HS-5 (cell line): ENCODE measurements at regions not wholly inside any gene's neighbourhood (a gene's known extent, or its start where the extent isn't known, plus 50 kb on each side); places are given as distances from the start of the nearest gene placed in this dataset.
"Not testable (repeated sequence)": the region's sequence is repeated elsewhere in the genome, so short reads cannot be mapped to it uniquely, and the experiment has no call there.

Experiments
- DNase-seq: peaks from one replicate; pipeline ENCODE4 v3.0.0-alpha.2; 2012; ENCODE audit warnings: low read depth

DNA sequence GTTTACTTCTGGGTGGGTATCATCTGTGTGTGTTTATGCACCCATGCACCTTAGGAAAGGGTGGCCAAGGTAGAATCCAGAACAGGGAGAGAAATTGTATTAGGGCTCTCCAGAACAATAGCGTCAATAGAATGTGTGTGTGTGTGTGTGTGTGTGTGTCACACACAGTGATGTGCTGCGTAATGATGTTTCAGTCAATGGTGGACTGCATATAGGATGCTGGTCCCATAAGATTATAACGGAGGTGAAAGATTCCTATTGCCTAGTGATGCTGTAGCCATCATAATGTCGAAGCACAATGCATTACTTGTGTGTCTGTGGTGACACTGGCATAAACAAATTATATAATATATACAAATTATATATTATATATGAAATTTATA lies 69.3 kb upstream of the PRR23C start:
- no peak for DNase-seq

DNA sequence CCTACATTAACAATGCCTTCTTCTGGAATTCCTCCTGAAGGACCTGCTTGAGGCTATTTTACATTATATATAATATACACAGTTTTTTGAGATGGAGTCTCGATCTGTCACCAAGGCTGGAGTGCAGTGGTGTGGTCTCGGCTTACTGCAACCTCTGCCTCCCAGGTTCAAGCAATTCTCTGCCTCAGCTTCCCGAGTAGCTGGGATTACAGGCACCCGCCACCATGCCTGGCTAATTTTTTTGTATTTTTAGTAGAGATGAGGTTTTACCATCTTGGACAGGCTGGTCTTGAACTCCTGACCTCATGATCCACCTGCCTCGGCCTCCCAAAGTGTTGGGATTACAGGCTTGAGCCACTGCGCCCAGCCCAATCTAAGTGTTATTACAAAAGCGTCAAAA lies 71.9 kb upstream of the PRR23C start:
- not testable (repeated sequence) for DNase-seq

DNA sequence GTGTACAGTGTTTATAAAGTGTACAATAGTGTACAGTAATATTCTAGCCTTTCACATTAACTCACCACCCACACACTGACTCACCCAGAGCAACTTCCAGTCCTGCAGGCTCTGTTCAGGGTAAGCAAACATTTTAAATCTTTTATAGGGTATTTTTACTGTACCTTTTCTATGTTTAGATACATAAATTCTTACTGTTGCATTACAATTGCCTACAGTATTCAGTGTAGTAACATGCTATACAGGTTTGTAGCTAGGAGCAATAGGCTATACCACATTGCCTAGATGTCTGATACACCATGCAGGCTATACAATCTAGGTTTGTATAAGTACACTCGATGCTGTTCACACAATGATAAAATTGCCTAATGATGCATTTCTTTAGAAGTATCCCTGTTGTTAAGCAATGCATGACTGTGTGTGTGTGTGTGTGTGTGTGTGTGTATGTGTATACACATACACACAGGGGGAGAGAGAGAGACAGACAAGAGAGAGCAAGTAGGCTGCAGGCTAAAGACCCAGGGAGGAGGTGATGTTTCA lies 72.5 kb upstream of the PRR23C start:
- no peak for DNase-seq

DNA sequence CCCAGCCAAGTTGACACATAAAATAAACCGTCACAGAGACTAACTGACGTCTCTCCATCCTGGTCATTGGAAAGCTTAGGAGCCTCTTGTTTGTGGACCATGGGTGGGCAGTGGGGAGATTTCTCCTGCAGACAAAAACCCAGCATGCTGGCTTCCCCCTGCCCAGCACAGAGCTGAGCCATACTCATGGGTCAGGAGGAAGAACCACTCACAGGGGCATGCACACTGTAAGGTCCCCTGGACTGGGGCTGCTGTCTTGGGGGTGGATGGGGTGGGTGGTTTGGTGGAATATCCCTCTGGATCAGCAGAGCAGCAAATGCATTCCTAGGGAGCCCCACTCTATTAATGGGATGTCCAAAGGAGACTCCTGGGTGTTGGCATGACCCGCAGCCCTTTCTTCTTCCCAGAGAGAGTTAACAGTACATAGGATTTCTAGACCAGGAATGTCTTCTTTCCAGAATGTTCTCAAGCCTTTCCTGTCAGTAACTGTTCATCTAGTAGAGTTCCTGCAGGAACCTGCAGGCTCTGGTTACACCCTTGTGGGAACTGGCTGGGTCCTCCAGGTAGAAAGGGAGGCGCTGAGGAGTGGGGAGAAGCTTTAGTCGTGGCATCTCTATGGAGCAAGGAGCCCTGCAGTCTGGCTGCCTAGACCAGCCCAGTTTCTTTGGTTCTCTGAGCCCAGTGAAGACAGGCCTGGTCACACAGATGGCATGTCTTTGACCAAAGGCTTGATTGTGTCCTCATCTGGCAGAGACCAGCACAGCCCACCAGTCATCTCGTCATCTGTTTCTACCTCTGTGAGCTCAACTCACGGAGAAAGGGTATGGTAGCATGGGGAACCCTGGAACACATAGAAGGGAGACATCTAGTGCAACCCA lies 73.4 kb upstream of the PRR23C start:
- no peak for DNase-seq

DNA sequence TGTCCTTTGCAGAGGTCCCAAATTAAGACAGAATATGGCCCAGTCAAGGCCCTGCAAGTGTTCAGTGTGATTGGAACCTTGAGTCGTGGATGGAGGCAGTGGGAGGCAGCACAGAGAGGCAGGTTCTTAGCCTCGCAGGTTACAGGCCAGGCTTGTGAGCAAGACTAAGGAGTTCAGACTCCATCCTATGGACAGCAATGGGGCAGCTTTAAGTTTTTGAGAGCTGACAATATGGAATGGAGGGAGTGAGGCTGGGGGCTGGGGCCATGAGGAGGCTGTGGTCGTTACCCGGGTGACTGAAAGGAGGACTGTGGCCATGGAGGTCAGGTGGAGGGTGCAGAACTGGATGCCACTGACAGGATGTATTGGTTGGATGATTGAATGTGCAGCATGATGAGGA lies 74.1 kb upstream of the PRR23C start:
- no peak for DNase-seq

DNA sequence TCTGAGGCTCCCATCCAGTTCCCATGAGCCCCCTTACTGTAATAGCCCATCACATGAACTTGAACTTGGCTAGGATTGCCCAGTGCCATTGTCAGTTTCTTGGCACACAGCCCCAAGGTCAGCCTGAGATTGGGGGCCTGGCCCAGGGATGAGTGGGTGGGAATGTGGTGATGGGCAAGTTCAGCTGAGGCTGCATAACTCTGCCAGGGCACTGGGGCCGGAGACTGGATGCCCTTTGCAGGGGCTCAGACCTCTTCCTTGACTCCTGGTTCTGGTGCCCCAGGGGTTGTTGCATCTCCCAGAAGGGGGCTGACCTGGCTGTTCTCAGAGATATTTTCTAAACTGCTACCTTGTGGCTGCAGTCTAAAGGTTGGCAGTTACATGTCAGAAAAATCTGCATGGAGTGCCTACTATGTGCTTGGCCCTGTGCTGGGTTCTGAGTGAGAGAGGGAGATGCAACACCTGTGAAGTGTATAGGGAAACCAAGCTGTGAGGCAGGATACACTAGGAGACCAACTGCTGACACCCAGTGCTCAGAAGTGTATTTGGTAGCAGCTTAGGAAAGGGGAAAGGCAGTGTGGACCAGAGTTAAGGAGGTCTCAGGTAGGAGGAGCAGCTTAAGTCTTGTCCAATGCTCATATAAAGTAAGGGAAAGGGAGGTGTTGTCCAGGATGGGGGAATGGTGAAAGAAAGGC lies 74.8 kb upstream of the PRR23C start:
- no peak for DNase-seq

DNA sequence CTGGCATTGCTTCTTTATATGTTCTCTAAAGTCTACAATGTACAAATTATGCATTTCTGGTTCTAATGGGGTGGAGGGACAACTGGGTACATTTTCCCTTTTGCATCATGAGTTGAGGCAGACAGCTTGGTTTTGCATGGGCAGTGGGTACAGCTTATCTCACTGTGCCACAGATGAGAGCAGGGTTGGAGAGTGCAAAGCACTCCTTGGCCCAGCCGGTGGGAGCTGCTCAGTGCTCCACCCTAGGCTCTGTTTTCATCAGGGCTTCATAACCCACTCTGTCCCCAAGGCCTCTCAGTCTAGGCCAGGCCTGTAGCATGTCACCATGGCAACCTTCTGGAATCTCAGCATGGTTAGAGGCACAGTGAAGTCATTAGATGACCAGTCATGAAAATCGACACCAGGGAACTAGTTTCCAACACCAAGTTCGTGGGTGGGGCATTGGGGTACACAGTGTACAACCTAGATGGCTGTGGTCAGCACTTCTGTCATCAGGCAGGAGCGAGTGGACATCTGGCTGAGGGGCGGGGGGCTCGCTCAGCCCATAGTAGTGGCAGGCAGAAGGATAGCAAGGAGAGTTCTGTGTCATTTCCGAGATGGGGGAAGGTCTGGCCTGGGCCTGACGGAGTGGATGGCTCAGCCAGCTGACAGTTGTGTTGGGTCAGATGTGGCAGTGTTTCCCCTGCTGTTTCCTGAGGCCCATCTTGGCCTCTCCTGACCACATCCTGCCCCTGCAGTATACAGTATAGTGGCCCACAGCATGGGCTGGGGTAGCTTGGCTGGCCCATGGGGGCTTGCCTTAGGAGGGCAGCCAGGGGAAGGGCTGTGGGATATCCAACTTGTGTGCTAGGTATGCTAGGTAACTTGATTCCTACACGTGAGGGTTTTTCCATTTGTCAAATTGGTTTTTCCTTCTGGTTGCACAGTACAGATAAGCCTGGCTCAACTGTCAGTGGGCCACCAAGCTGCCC lies 75.7 kb upstream of the PRR23C start:
- no peak for DNase-seq

DNA sequence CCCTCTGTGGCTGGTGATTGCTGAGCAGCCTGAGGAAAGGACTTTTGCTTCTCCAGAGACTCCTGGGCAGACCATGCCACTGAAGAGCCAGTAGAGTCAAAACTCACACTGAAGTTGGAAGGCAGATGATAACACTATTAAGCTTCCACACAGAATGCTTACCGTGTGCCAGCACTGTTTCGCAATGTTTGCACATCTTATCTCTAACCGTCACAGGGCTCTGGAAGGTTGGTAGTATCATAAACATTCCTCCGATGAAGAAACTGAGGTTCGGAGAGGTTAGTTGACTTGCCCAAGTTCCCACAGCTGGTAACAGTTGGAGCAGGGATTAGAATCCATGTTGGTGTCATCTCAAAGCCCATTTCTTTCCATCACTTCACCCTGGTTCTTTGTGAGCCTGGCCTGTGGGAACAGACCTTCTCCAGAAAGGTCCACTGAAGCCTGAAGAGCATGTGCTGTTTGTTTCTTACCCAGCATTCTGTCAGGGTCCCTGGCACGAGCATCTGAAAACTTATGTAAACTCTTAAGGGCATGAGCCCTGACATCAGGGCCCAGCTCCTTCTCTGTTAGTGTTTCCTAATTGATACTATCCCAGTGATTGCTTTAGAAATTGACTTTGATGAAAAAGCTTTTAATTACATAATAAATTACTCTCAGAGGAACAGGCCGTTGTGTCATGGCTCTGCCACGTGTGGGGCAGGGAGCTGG lies 77.0 kb upstream of the PRR23C start:
- no peak for DNase-seq

DNA sequence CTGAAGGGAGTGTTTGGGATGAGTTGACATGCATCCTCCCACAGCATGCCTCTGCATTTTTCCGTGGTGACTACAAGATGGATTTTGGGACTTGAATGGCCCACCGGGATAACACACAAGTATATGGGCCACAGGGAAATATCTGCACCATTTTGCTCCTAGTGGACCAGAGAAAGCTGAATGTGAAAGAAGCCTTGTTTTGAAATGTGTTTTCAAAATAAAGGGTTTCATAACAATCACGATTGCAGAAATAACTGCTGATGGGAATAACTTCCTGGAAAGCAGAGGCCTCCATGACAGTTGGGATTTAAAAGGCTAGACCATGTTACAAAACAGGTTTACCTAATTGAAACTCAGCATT lies 77.5 kb upstream of the PRR23C start:
- peak; percentile 29 for DNase-seq

DNA sequence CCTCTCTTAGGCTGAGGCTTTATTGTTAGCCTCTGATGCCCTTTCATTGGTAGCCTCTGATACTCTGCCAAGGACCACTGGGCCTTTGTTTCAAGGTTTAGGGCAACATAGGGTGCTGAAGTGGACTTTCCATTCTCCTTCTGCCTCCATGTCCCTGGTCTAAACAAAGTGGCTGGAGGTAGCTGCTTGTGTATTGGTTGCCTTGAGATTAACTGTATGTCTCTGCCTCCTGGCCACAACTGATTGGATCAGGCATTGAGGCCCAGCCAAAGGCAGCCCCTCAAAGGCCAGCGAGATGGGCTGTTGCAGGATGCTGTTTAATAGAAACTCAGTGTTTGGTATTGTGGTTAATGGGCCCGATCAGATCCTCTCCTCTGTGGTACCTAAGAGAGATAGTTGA lies 77.9 kb upstream of the PRR23C start:
- DNase-seq, result no peak

DNA sequence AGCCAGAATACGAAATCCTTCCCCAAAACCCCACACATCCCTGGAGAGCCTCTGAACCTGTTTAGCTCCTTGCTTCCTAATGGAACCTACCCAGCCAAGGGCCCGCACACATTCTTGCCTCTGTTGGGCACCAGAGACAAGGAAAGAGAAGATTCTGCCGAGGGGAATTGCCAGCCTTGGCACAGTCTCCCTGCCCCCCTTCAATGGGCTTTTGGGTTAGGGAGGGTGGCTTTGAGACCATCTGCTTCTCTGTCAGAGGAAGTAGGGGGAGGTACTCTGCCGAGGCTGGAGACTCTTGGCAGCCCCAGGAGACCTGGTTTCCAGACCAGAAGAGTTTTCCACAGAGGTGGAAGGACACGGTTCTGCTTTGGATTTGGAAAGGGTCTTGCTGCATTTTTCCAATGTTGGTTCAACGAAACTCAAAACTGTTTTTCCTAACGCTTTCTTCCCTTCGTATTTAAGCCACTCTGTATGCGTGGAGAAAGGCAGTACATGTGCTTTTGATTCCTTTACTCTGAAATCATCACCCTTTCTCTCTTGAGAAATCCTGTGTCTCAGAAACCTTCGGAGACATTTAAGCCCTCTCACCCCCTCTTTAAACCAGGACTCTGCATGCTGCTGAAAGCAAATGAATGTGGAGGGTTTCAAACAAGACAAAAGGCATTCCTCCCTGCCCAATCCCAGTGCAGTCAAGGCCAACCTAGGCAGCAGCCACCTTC lies 78.8 kb upstream of the PRR23C start:
- no peak for DNase-seq

DNA sequence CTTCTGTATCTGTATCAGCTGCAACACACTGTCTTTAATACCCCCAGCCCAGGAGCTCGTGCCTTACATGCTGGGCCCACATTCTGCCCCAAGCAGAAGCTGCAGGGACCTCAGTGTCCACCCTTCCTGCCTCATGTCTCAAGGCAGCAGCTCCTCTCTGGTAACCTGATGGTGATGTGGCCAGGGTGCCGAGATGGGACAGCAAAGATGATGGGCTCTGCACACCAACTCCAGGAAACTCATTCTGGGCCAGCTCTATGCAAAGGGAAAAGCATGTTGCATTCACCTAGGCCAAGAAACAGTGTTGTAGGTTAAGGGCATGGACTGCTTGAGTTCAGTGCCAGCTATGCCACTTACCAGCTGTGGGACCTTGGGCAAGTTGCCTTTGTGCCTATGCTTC lies 79.5 kb upstream of the PRR23C start:
- no peak for DNase-seq

DNA sequence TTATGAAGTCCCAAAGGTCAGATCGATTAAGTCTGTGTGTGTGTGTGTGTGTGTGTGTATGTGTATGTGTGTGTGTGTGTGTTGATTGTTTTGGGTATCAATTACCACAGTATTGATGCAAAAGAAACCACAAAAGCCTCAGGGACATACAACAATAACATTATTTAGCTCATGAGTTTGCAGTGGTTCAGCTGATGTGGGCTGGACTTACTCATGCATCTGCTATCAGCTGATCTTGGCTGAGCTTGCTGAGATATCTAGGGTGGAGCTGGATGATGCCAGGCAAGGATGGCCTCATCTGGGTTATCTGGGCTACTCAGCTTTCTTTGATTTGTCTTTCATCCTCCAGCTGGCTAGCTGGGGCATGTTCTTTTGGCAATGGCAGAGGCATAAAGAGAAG lies 82.4 kb upstream of the PRR23C start:
- DNase-seq, result no peak

DNA sequence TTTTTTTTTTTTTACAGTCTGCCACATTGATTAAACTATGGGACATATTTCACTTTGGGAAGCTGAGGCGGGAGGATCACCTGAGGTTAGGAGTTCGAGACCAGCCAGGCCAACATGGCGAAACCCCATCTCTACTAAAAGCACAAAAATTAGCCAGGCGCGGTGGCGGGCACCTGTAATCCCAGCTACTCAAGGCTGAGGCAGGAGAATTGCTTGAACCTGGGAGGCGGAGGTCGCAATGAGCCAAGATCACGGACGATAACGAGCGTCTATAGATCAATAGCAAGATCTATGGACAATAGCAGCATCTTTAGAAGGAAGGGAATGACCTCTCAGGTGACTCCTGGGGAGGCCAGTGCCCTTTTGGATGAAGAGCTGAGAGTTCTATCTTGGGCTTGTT lies 82.9 kb upstream of the PRR23C start:
- DNase-seq, result not testable (repeated sequence)

DNA sequence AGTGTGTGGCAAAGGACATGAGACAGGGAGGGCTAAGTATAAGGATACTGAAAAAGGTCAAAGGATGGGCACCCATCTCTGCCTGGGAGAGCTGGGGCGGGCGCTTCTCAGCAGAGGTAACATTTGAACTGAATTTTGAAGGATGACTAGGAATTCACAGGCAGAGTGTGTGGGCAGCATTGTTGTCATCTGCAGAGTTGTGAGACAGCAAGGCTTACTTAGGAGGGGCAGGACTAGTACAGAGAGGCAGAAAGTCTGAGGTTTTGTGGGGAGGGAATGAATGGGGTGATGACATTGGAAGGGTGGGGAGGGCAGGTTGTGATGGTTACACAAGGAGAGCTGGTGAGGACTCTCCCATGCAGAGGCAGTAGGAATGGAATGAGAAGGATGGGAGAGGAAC lies 84.1 kb upstream of the PRR23C start:
- no peak for DNase-seq

DNA sequence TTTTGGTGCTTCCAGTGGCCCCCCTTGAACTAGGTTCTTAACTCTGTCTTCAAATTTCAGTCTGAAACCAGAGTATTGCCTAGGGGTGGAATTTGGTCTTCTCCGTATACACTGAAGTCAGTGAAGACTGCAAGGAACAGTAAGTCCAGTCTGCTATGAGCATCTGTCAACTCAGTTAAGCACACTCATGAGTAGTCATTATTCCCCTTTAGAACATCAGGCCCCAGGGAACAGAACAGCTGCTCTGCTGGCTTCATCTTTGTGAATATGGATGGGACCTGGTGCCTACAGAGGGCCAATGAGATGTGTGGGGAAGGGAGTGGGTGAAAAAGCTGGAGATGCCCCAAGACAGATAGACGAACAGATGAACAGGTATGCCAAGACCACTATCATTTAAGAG lies 85.2 kb upstream of the PRR23C start:
- DNase-seq, result no peak

DNA sequence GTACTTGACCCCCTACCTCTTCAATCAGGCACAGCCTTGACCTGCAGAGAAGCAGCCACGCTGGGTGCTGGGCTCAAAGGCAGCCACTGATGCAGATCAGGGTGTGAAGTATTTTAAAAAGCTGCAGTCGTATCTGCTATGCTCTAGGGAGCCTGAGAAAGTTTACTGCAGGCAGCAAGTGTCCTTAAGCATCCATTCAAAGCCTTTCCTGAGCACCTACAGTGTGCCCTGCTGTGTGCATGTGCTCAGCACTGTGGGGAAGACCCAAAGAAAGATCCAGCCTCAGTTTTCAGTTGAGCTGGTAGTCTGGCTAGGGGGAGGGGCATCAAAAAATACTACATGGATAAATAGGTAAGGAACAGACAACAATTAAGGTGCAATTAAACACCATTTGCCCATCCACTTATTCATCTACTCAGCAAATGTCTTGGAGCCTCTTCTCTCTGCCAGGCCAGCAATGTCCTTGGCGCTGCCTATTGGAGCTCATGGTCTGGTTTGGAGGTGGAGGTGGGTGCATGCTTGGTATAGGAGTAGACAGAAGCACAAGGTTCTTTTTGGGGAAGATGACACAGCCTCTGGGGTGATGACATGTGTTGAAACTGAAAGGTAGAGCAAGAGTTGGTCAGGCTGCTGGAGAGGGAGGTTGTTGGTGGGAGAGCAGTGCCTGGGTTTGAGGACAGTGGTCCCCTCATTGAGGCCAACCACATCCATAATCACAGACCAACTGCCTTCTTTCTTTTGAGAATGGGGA lies 85.9 kb upstream of the PRR23C start:
- no peak for DNase-seq

DNA sequence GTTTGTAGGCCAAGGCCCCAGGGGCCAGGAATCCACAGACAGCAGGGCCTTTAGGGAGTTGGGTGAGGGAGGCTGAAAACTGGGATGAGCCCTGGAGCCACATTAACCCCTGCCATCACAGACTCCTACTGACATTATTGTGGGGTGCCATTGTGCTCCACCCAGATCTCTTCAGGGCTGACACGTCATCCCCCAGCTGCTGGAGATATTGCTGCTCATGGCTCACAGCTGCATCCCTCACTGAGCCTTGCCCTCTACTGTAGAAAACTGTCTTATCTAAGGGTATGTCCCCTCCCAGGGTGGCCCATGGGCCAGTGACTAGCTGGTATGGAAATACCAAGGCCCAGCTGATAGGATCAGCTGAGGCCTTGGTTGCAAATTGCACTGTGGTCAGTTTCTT lies 87.3 kb upstream of the PRR23C start:
- no peak for DNase-seq

DNA sequence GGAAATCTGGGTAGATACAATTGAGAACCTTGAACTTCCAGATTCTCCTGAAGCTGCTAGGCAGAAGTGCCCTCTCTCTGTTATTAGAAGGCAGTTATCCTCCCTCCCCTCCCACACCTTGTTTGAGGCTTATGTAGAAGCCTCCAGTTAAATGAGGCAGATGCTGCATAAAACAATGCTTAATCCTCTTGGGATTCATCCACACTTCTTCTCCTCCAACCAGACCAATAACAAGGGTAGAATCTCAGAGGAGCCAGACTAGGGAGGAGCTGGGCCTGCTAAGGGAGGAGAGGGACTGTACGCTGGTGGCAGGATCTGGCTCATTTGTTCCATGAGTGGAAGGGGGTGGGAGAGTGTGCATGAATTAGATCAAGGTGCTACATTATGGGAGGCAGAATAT lies 88.3 kb upstream of the PRR23C start:
- DNase-seq, result no peak

DNA sequence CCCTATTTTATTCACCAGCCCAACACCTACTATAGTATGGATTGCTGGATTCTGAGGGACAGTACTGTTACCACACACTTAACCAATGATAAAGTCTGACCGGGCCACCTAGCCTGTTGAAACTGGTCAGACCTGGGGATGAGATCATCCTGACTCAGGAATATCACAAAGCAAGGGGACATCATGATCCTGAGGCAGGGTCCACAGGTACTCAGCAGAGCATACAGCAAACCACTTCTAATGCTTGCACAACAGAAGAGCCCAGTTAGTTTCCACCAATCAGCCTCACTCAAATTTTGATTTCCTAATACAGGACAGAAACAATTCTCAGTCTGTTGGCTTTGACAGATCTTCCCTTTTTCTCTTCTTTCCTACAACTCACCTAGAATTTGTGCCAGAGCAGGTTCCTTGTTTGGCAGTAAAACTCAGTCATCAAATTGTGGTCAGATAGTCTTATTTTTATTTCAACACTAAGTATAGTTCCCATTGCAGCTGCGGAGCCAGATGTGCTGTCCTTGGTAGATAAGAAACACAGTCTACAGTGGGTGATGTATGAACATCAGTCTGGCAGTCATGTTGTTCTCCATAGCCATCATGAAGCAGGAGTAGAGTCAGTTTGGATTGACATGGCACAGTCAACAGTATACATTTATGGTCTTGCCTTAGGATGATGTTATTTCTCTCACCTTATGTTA lies 90.1 kb upstream of the PRR23C start:
- DNase-seq, result no peak
